Epithelial cell of proximal tubule (primary cell): ENCODE measurements at regions not wholly inside any gene's neighbourhood (a gene's known extent, or its start where the extent isn't known, plus 50 kb on each side); places are given as distances from the start of the nearest gene placed in this dataset.
A peak's percentile ranks its signal among the peaks of the same experiment; 100 is the strongest.

Experiments used
- DNase-seq: peaks from one replicate; pipeline ENCODE4 v3.0.0-alpha.2; 2011; ENCODE audit warnings: low read depth
- H3K4me3 ChIP-seq: 2 replicates; pipeline ENCODE4 v1.5.1; 2011; ENCODE audit warnings: low read depth, mild to moderate bottlenecking, low read length
- CTCF ChIP-seq: conservative IDR thresholded peaks from 2 replicates; pipeline ENCODE4 v1.5.1; 2012; ENCODE audit warnings: low read depth, mild to moderate bottlenecking, low read length

- TF ChIP-seq CTCF, result no peak
- DNase-seq, result no peak
- no peak overlapping the region for H3K4me3 ChIP-seq
Observed at GRCh38 chr20:56060486-56060885, 55.2 kb upstream of the CBLN4 start.

- no peak for DNase-seq
- TF ChIP-seq CTCF, result no peak
Observed at GRCh38 chr20:56069016-56069415, 63.7 kb upstream of the CBLN4 start.

GRCh38 chr20:56072165-56072564, 66.8 kb upstream of the CBLN4 start:
- TF ChIP-seq CTCF, result no peak
- no peak for DNase-seq
- no peak overlapping the region for H3K4me3 ChIP-seq

More at GRCh38 chr20:56069016-56069415, 63.7 kb upstream of the CBLN4 start:
- H3K4me3 ChIP-seq, result no peak overlapping the region

GRCh38 chr20:56088375-56088774, 83.1 kb upstream of the CBLN4 start:
- H3K4me3 ChIP-seq, result no peak overlapping the region
- no peak for DNase-seq
- no peak for TF ChIP-seq CTCF

- no peak for TF ChIP-seq CTCF
- H3K4me3 ChIP-seq, result no peak overlapping the region
- peak; percentile 52 for DNase-seq
Observed at GRCh38 chr20:56091628-56092234, 86.4 kb upstream of the CBLN4 start.

GRCh38 chr20:56094228-56094627, 88.9 kb upstream of the CBLN4 start:
- no peak overlapping the region for H3K4me3 ChIP-seq
- DNase-seq, result no peak
- no peak for TF ChIP-seq CTCF

- no peak overlapping the region for H3K4me3 ChIP-seq
- no peak for TF ChIP-seq CTCF
Observed at GRCh38 chr20:56098981-56099500, 93.7 kb upstream of the CBLN4 start.

More at GRCh38 chr20:56098981-56099500, 93.7 kb upstream of the CBLN4 start:
- no peak for DNase-seq
